ENCODE measurements at regions not wholly inside any gene's neighbourhood (a gene's known extent, or its start where the extent isn't known, plus 50 kb on each side); places are given as distances from the start of the nearest gene placed in this dataset.

DNA sequence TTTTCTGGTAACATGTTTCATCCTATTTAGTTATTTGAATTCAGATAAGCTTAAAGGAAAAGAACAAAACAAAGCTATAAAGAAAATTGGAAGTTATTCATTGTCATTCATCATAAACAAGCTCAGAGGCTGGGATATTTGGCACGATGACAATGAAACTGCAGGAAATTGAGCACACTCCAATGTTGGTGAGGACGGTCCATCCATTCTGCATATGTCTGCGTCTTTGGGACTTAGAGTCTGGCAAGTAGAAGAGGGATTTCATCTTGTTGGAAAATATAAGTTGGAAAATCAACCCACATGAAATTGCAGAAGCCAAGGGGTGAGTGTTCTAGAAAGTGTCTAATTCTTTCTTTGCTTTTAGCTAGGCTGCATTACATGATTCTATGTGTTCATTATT, 78.4 kb downstream of the HDGFL1 start:
- Histone ChIP-seq H3K9me2 (ENCODE audit: insufficient read depth) (no peaks in the 10 kb centered on the region), H3K27me3 (ENCODE audit: insufficient read depth, low read length) (no peaks in the 10 kb centered on the region), H3K9me3 (ENCODE audit: control insufficient read depth in 1 of 2, insufficient read depth in 1 of 2, low read depth in 1 of 2, low read length in 2 of 2) (no peaks in the 10 kb centered on the region; a peak in 1 of 4 replicates), H3K36me3 (ENCODE audit: control insufficient read depth in 1 of 2, insufficient read depth in 2 of 2, low read length in 2 of 2) (no peaks in the 10 kb centered on the region), H3K79me2 (ENCODE audit: insufficient read depth, low read length) (no peaks in the 10 kb centered on the region), H4K20me1 (ENCODE audit: insufficient read depth) (no peaks in the 10 kb centered on the region), H3K4me1 (ENCODE audit: control insufficient read depth in 1 of 2, insufficient read depth in 2 of 2, low read length in 2 of 2) (no peaks in the 10 kb centered on the region), H3K9ac (ENCODE audit: low read length) (no peak overlapping the region), H3K27ac (ENCODE audit: low read depth, low read length) (no peak overlapping the region), H3K4me2 (ENCODE audit: low read length) (no peak overlapping the region), H3K4me3 (replicated peaks in 1 of 2; ENCODE audit: low read depth in 1 of 2, low read length in 2 of 2) (no peak overlapping the region), H2AFZ (ENCODE audit: low read depth, low read length, poor library complexity, severe bottlenecking) (no peak overlapping the region)
- BruUV-seq (replicated peaks), result no TSS peak
- intact Hi-C loops (cut with micrococcal nuclease), result no loop called here
- CTCF ChIA-PET, result no interaction called here
- DNase-seq (ENCODE audit: low read depth, low spot score) (no peak), ATAC-seq (no peak)
- RAD21 ChIA-PET (ENCODE audit: low non-redundant PET in 1 of 2, low total read pairs in 2 of 2, uncharacterized antibody in 2 of 2, unreplicated experiment in 2 of 2), result no interaction called here
- TF ChIP-seq EGR1 (IDR thresholded peaks at IDR 0.05; ENCODE audit: low read depth), result no peak
- TF ChIP-seq, protein P1, sequence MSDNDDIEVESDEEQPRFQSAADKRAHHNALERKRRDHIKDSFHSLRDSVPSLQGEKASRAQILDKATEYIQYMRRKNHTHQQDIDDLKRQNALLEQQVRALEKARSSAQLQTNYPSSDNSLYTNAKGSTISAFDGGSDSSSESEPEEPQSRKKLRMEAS (IDR thresholded peaks at IDR 0.05), result no peak
- TF ChIP-seq, protein P2, sequence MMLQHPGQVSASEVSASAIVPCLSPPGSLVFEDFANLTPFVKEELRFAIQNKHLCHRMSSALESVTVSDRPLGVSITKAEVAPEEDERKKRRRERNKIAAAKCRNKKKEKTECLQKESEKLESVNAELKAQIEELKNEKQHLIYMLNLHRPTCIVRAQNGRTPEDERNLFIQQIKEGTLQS (IDR thresholded peaks at IDR 0.05), result no peak
- TF ChIP-seq, protein P3, sequence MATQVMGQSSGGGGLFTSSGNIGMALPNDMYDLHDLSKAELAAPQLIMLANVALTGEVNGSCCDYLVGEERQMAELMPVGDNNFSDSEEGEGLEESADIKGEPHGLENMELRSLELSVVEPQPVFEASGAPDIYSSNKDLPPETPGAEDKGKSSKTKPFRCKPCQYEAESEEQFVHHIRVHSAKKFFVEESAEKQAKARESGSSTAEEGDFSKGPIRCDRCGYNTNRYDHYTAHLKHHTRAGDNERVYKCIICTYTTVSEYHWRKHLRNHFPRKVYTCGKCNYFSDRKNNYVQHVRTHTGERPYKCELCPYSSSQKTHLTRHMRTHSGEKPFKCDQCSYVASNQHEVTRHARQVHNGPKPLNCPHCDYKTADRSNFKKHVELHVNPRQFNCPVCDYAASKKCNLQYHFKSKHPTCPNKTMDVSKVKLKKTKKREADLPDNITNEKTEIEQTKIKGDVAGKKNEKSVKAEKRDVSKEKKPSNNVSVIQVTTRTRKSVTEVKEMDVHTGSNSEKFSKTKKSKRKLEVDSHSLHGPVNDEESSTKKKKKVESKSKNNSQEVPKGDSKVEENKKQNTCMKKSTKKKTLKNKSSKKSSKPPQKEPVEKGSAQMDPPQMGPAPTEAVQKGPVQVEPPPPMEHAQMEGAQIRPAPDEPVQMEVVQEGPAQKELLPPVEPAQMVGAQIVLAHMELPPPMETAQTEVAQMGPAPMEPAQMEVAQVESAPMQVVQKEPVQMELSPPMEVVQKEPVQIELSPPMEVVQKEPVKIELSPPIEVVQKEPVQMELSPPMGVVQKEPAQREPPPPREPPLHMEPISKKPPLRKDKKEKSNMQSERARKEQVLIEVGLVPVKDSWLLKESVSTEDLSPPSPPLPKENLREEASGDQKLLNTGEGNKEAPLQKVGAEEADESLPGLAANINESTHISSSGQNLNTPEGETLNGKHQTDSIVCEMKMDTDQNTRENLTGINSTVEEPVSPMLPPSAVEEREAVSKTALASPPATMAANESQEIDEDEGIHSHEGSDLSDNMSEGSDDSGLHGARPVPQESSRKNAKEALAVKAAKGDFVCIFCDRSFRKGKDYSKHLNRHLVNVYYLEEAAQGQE (IDR thresholded peaks at IDR 0.05; ENCODE audit: low read depth), result no peak
- TF ChIP-seq, protein P4, sequence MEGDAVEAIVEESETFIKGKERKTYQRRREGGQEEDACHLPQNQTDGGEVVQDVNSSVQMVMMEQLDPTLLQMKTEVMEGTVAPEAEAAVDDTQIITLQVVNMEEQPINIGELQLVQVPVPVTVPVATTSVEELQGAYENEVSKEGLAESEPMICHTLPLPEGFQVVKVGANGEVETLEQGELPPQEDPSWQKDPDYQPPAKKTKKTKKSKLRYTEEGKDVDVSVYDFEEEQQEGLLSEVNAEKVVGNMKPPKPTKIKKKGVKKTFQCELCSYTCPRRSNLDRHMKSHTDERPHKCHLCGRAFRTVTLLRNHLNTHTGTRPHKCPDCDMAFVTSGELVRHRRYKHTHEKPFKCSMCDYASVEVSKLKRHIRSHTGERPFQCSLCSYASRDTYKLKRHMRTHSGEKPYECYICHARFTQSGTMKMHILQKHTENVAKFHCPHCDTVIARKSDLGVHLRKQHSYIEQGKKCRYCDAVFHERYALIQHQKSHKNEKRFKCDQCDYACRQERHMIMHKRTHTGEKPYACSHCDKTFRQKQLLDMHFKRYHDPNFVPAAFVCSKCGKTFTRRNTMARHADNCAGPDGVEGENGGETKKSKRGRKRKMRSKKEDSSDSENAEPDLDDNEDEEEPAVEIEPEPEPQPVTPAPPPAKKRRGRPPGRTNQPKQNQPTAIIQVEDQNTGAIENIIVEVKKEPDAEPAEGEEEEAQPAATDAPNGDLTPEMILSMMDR (IDR thresholded peaks at IDR 0.05 in 2 of 3, conservative IDR thresholded peaks at IDR 0.05 in 1 of 3; ENCODE audit: borderline replicate concordance in 1 of 3, insufficient read depth in 1 of 3, low read depth in 2 of 3, low read length in 2 of 3), result no peak
- POLR2A ChIA-PET, result no interaction called here
